Panc1 (cell line): ENCODE measurements at regions not wholly inside any gene's neighbourhood (a gene's known extent, or its start where the extent isn't known, plus 50 kb on each side); places are given as distances from the start of the nearest gene placed in this dataset.

Experiments used
- ATAC-seq: fragments of 200-7000 bp; cut with Tn5 transposase; 2 replicates; pipeline ENCODE4 v1.9.1; 2020; ENCODE audit warnings: mild to moderate bottlenecking, moderate library complexity
- BruUV-seq: library from RNA; stranded (reverse); fragments of 400-500 nt; replicated peaks from 2 replicates; lab custom pipeline; 2021; lab: Mats Ljungman, UMichigan
- CTCF ChIA-PET: fragments of 300-600 bp; sonication (Branson Sonifier 250); formaldehyde crosslinking; loops from one replicate; lab custom pipeline; 2022; ENCODE audit warnings: antibody characterized with exemption; lab: Charles Lee
- POLR2A ChIA-PET: fragments of 300-600 bp; sonication (Branson Sonifier 250); formaldehyde crosslinking; loops from one replicate; lab custom pipeline; 2022; ENCODE audit warnings: antibody characterized with exemption; lab: Charles Lee
- DNase-seq: peaks from one replicate; pipeline ENCODE4 v3.0.0-alpha.2; 2010; ENCODE audit warnings: low read depth, low spot score
- H3K27ac ChIP-seq: 2 replicates; pipeline ENCODE4 v1.5.1; 2011; ENCODE audit warnings: mild to moderate bottlenecking, low read length, inconsistent platforms
- H3K27me3 ChIP-seq: fragments of 200-500 bp; sonication (Bioruptor generic); 2 replicates; pipeline ENCODE4 v1.6.0; 2014; ENCODE audit warnings: low read length, inconsistent platforms; ENCODE audit not compliant: control insufficient read depth, insufficient read depth
- H3K36me3 ChIP-seq: fragments of 200-500 bp; sonication (Bioruptor generic); 2 replicates; pipeline ENCODE4 v1.5.1; 2014; ENCODE audit warnings: inconsistent platforms, mild to moderate bottlenecking, low read length, moderate library complexity; ENCODE audit not compliant: control insufficient read depth, insufficient read depth
- H3K4me1 ChIP-seq: 2 replicates; pipeline ENCODE4 v1.5.1; 2011; ENCODE audit warnings: inconsistent platforms, mild to moderate bottlenecking, low read length, moderate library complexity; ENCODE audit not compliant: control insufficient read depth, insufficient read depth
- H3K4me3 ChIP-seq, 2 experiments: 2 replicates each; pipeline ENCODE4 v1.5.1; 2011 to 2012; ENCODE audit warnings: low read depth in 2 of 2, low read length in 2 of 2, mild to moderate bottlenecking in 2 of 2, inconsistent platforms in 1 of 2, moderate library complexity in 1 of 2
- H3K9me3 ChIP-seq: fragments of 200-500 bp; sonication (Bioruptor generic); 2 replicates; pipeline ENCODE4 v1.5.1; 2014; ENCODE audit warnings: low read depth, mild to moderate bottlenecking, inconsistent platforms, low read length, moderate library complexity; ENCODE audit not compliant: control insufficient read depth, insufficient read depth
- POLR2AphosphoS5 ChIP-seq: IDR thresholded peaks from 2 replicates; pipeline ENCODE4 v1.6.1; 2012; ENCODE audit warnings: mild to moderate bottlenecking, low read depth, low read length, moderate library complexity
- SIN3A ChIP-seq: IDR thresholded peaks from 2 replicates; pipeline ENCODE4 v1.6.1; 2012; ENCODE audit warnings: low read depth, mild to moderate bottlenecking, low read length, moderate library complexity, borderline replicate concordance; ENCODE audit not compliant: insufficient read depth
- TCF7L2 ChIP-seq: IDR thresholded peaks from 2 replicates; pipeline ENCODE4 v1.6.1; 2011; ENCODE audit warnings: mild to moderate bottlenecking, low read depth, low read length, inconsistent platforms
- in situ Hi-C: cut with HindIII; loops from 2 replicates; pipeline ENCODE4 v1.10.0; 2016; ENCODE audit warnings: low sequenced_read_pairs, low pct_unique_long_range_greater_than_20kb
- intact Hi-C: fragments of 100-400 bp; cut with micrococcal nuclease; formaldehyde crosslinking; loops from one replicate; pipeline ENCODE4 v1.10.0; 2022; ENCODE audit not compliant: unreplicated experiment
- TF ChIP-seq, protein P1 (sequence below), 2 experiments: IDR thresholded peaks; 2 replicates each; pipeline ENCODE4 v1.6.1; 2011 to 2012; ENCODE audit warnings: low read depth in 2 of 2, control low read depth in 1 of 2, low read length in 1 of 2, mild to moderate bottlenecking in 1 of 2, moderate library complexity in 1 of 2; ENCODE audit not compliant: insufficient read depth in 1 of 2
- TF ChIP-seq, protein P2 (sequence below): fragments of 450-650 bp; IDR thresholded peaks from 2 replicates; pipeline ENCODE4 v1.5.1; 2017; ENCODE audit warnings: mild to moderate bottlenecking

DNA sequence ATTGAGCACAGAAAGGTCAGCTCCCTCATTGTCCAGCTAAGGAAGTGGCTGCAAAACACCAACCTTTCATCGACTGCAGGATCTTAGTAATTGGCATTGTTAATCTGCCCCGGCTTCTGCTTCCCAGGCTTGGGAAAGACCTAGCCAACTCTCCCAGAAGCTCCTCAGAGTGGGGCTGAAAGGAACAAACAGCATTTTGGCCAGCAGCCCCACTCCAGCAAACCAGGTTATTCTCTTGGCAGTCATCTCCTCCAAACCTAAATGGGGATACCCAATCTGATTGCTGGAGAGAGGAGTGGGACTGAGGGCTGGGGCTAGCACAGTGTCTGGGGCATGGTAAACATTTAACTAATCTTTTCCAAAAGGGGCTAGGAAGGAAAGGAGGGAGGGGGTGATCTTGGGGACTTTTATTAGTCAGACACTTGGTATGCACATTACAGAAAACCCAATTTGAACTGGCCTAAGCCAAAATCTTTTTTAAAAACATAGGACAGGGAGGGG is 294.4 kb downstream of the MN1 start:
- no TSS peak for BruUV-seq
- no peaks in the 10 kb centered on the region; the same call in 1 of the 2 replicates for H3K27me3 ChIP-seq
- no peak overlapping the region for H3K27ac ChIP-seq

DNA sequence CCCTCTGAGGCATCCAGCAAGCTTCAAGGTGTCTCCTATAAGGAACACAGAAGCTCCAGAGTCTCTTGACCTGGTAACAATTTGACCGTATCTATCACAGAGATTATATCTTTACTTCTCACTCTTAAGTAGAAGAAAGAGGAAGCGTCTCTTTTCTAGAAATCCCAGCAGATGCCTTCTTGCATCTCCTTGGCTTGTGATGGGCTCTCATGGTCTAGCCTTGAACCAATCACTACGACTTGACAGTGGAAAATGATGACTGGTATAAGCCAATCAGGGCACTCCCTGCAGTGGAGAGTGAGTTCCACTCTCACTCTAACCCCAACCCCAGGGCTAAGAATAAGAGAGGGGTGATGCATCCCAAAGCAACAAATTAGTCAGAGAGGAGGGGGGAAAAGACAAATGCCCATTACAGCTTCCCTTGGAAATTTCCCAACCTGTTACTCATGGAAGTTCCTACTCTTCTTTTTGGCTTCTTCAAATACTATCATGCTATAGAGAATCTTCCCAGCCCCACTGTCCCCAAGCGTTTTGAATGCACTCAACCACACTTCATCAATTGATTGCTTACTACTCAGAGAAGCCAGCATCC is 293.5 kb downstream of the MN1 start:
- intact Hi-C loops (no loop called here), in situ Hi-C loops (no loop called here)
- POLR2A ChIA-PET: no interaction called here
- Histone ChIP-seq H3K27me3 (no peaks in the 10 kb centered on the region; the same call in 1 of the 2 replicates), H3K36me3 (no peaks in the 10 kb centered on the region), H3K9me3 (no peaks in the 10 kb centered on the region), H3K27ac (no peak overlapping the region), H3K4me1 (no peaks in the 10 kb centered on the region), H3K4me3 (no peak overlapping the region)
- no TSS peak for BruUV-seq
- CTCF ChIA-PET: no interaction called here
- TF ChIP-seq SIN3A (no peak), TCF7L2 (no peak), POLR2AphosphoS5 (no peak)
- TF ChIP-seq, protein P1, sequence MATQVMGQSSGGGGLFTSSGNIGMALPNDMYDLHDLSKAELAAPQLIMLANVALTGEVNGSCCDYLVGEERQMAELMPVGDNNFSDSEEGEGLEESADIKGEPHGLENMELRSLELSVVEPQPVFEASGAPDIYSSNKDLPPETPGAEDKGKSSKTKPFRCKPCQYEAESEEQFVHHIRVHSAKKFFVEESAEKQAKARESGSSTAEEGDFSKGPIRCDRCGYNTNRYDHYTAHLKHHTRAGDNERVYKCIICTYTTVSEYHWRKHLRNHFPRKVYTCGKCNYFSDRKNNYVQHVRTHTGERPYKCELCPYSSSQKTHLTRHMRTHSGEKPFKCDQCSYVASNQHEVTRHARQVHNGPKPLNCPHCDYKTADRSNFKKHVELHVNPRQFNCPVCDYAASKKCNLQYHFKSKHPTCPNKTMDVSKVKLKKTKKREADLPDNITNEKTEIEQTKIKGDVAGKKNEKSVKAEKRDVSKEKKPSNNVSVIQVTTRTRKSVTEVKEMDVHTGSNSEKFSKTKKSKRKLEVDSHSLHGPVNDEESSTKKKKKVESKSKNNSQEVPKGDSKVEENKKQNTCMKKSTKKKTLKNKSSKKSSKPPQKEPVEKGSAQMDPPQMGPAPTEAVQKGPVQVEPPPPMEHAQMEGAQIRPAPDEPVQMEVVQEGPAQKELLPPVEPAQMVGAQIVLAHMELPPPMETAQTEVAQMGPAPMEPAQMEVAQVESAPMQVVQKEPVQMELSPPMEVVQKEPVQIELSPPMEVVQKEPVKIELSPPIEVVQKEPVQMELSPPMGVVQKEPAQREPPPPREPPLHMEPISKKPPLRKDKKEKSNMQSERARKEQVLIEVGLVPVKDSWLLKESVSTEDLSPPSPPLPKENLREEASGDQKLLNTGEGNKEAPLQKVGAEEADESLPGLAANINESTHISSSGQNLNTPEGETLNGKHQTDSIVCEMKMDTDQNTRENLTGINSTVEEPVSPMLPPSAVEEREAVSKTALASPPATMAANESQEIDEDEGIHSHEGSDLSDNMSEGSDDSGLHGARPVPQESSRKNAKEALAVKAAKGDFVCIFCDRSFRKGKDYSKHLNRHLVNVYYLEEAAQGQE (IDR thresholded peaks at IDR 0.05; ENCODE audit: insufficient read depth in 1 of 2, low read depth in 2 of 2, low read length in 1 of 2): no peak
- TF ChIP-seq, protein P2, sequence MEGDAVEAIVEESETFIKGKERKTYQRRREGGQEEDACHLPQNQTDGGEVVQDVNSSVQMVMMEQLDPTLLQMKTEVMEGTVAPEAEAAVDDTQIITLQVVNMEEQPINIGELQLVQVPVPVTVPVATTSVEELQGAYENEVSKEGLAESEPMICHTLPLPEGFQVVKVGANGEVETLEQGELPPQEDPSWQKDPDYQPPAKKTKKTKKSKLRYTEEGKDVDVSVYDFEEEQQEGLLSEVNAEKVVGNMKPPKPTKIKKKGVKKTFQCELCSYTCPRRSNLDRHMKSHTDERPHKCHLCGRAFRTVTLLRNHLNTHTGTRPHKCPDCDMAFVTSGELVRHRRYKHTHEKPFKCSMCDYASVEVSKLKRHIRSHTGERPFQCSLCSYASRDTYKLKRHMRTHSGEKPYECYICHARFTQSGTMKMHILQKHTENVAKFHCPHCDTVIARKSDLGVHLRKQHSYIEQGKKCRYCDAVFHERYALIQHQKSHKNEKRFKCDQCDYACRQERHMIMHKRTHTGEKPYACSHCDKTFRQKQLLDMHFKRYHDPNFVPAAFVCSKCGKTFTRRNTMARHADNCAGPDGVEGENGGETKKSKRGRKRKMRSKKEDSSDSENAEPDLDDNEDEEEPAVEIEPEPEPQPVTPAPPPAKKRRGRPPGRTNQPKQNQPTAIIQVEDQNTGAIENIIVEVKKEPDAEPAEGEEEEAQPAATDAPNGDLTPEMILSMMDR: no peak
- DNase-seq (no peak), ATAC-seq (no peak)

More for the DNA sequence above, 294.4 kb downstream of the MN1 start:
- in situ Hi-C loops (no loop called here), intact Hi-C loops (no loop called here)
- ATAC-seq: no peak
- CTCF ChIA-PET: no interaction called here
- Histone ChIP-seq H3K4me3 (no peak overlapping the region), H3K4me1 (no peaks in the 10 kb centered on the region), H3K36me3 (no peaks in the 10 kb centered on the region), H3K9me3 (no peaks in the 10 kb centered on the region)
- DNase-seq: no peak
- POLR2A ChIA-PET: no interaction called here
- TF ChIP-seq SIN3A (no peak), TCF7L2 (no peak), POLR2AphosphoS5 (no peak)
- TF ChIP-seq, protein P1 (IDR thresholded peaks at IDR 0.05; ENCODE audit: insufficient read depth in 1 of 2, low read depth in 2 of 2, low read length in 1 of 2): no peak
- TF ChIP-seq, protein P2: no peak
